Spleen (tissue), 11 donors: ENCODE measurements at regions not wholly inside any gene's neighbourhood (a gene's known extent, or its start where the extent isn't known, plus 50 kb on each side); places are given as distances from the start of the nearest gene placed in this dataset.

Experiments used
- DNase-seq: peaks from one replicate; pipeline ENCODE4 v3.0.0-alpha.2; 2020
- H3K27ac ChIP-seq, 8 donors: fragments of 200-600 bp; sonication (generic) in 7 of 8; 1 replicate in 4 of 8; 2 replicates in 4 of 8; pipeline versions ENCODE4 v1.5.0 to v1.8.0; 2016 to 2021; ENCODE audit warnings: inconsistent platforms in 4 of 8, mild to moderate bottlenecking in 4 of 8, moderate library complexity in 1 of 8
- H3K27me3 ChIP-seq, 7 donors: fragments of 200-600 bp; sonication (generic) in 6 of 7; replicated peaks in 1 of 7; 1 replicate in 4 of 7; 2 replicates in 3 of 7; pipeline versions ENCODE4 v1.5.0 to v1.8.0; 2016 to 2021; ENCODE audit warnings: inconsistent platforms in 3 of 7, mild to moderate bottlenecking in 1 of 7
- H3K36me3 ChIP-seq, 6 donors: fragments of 200-600 bp; sonication (generic) in 5 of 6; 1 replicate in 4 of 6; 2 replicates in 2 of 6; pipeline versions ENCODE4 v1.5.0 to v1.8.0; 2016 to 2021; ENCODE audit warnings: inconsistent platforms in 2 of 6
- H3K4me1 ChIP-seq, 6 donors: fragments of 200-600 bp; sonication (generic) in 5 of 6; 1 replicate in 3 of 6; 2 replicates in 3 of 6; pipeline versions ENCODE4 v1.5.0 to v1.8.0; 2016 to 2021; ENCODE audit warnings: inconsistent platforms in 3 of 6
- H3K4me3 ChIP-seq, 8 donors: fragments of 200-600 bp; sonication (generic) in 7 of 8; 1 replicate in 4 of 8; 2 replicates in 4 of 8; pipeline versions ENCODE4 v1.5.0 to v1.8.0; 2016 to 2021; ENCODE audit warnings: inconsistent platforms in 4 of 8, mild to moderate bottlenecking in 4 of 8, moderate library complexity in 2 of 8
- H3K9me3 ChIP-seq, 8 donors: fragments of 200-600 bp; sonication (generic) in 7 of 8; 1 replicate in 4 of 8; 2 replicates in 4 of 8; pipeline versions ENCODE4 v1.5.0 to v1.8.0; 2016 to 2021; ENCODE audit warnings: inconsistent platforms in 4 of 8
- POLR2A ChIP-seq, 3 donors: fragments of 450-650 bp; IDR thresholded peaks; one replicate each; pipeline ENCODE4 v1.5.1; 2017; ENCODE audit warnings: antibody characterized with exemption in 3 of 3, mild to moderate bottlenecking in 1 of 3
- POLR2AphosphoS5 ChIP-seq, 3 donors: sonication (generic); formaldehyde crosslinking; IDR thresholded peaks; one replicate each; pipeline ENCODE4 v1.5.1; 2017; ENCODE audit warnings: antibody characterized with exemption in 3 of 3
- WGBS, 5 donors: extraction: QIAGEN DNeasy Blood & Tissue Kit in 3 of 5; methylation state at CpG; one replicate each; pipeline versions ENCODE4 v1.1.5 to v1.1.7; 2013 to 2018; 5-methylcytosine and 5-hydroxymethylcytosine counted together
- intact Hi-C: fragments of 100-400 bp; cut with DNase I; formaldehyde crosslinking; loops from one replicate; pipeline ENCODE4 v1.15.0; 2023; ENCODE audit warnings: low total_unique reads
- TF ChIP-seq, protein P1 (sequence below), 11 experiments: fragments of 200-600 bp in 7 of 11; fragments of 450-650 bp in 4 of 11; sonication (generic) in 4 of 11; IDR thresholded peaks in 8 of 11; conservative IDR thresholded peaks in 3 of 11; 1 replicate in 7 of 11; 2 replicates in 4 of 11; pipeline versions ENCODE4 v1.4.0 to v1.8.0; 2016 to 2021; ENCODE audit warnings: antibody characterized with exemption in 11 of 11, inconsistent platforms in 4 of 11, mild to moderate bottlenecking in 1 of 11
- donor health status: healthy with polysubstance abuse.
- donor health status: DM: no; HTN: no; CAD: no; lungs with moderate emphysema.
- donor health status: DM: no; HTN: no; CAD: no.
- donor health status: Bipolar disorder and iron deficiency.
- donor health status: healthy.
- donor health status: DM: no; HTN: no; CAD: no.
- donor health status: DM: yes; HTN: yes; CAD: no.

DNA sequence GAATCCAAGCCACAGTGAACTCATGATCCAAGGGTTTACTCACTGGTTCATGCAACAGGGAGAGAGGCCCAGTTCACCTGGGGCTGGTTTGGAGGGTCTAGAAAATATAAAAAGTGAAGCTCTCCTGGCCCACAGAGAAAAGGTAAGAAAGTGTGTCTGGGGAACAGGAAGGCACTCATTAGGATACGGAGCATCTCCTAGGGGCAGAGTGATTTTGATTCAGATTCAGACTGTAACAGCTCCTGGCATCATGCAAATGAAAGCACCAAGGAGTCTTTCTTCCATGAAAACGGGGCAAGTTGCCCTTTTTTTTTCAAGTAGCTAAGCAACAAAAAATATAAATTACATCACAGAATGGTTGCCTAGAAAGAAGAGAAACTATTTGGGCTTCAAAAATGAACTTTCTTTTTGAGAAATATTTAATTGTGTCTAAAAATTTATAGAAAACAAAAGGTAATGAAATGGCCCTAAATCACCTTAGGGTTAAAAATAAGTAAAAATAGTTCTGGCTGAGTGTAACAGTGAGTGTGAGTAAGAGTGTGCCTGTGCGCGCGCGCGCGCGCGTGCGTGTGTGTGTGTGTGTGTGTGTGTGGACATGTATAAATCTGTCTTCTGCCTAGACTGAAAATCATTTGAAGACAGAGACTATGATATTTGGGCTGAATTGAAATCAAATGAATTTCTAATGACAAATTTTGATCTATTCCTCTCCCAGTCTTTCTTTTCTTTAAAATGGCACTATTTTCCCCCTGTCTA is 177.8 kb upstream of the ZNF462 start:
- DNase-seq = no peak
- WGBS, 5 donors = 69 to 84% (median 79%) methylated on average over 11 of the region's 11 CpGs
- Histone ChIP-seq H3K4me3 (no peak overlapping the region), H3K36me3 (no peaks in the 10 kb centered on the region), H3K27ac (no peak overlapping the region), H3K4me1 (no peaks in the 10 kb centered on the region), H3K27me3 (no peaks in the 10 kb centered on the region), H3K9me3 (peaks cover 0 to 4% (median 0%) of the 10 kb centered on the region in 8 donors)
- intact Hi-C loops = no loop called here
- TF ChIP-seq POLR2A (IDR thresholded peaks at IDR 0.05) (no peak), POLR2AphosphoS5 (IDR thresholded peaks at IDR 0.05) (no peak)
- TF ChIP-seq, protein P1, sequence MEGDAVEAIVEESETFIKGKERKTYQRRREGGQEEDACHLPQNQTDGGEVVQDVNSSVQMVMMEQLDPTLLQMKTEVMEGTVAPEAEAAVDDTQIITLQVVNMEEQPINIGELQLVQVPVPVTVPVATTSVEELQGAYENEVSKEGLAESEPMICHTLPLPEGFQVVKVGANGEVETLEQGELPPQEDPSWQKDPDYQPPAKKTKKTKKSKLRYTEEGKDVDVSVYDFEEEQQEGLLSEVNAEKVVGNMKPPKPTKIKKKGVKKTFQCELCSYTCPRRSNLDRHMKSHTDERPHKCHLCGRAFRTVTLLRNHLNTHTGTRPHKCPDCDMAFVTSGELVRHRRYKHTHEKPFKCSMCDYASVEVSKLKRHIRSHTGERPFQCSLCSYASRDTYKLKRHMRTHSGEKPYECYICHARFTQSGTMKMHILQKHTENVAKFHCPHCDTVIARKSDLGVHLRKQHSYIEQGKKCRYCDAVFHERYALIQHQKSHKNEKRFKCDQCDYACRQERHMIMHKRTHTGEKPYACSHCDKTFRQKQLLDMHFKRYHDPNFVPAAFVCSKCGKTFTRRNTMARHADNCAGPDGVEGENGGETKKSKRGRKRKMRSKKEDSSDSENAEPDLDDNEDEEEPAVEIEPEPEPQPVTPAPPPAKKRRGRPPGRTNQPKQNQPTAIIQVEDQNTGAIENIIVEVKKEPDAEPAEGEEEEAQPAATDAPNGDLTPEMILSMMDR (IDR thresholded peaks at IDR 0.05 in 8 of 11, conservative IDR thresholded peaks at IDR 0.05 in 3 of 11) = no peak

DNA sequence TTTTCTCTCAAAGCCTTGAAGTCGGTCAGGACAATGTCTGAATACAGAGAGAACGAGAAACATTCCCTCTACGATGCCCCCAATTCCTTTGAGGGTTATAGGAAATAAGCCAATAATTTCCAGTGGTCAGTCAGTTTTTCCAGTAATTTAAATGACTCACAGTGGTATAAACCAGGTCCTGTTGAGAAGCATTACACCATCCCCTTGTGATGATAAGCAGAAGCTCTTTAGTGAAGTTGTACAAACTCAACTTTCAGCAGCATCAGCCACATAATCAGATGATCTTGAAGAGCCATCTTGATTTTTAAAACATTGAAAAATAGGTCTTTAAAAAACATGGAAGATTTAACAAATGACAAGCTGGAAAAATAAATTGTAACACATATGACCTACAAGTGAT is 173.9 kb upstream of the ZNF462 start:
- Histone ChIP-seq H3K27me3 (no peaks in the 10 kb centered on the region), H3K4me3 (no peak overlapping the region), H3K9me3 (no peaks in the 10 kb centered on the region), H3K36me3 (no peaks in the 10 kb centered on the region), H3K27ac (no peak overlapping the region), H3K4me1 (no peaks in the 10 kb centered on the region)
- 76 to 92% (median 88%) methylated on average over 3 of the region's 3 CpGs for WGBS, 5 donors
- TF ChIP-seq, protein P1 (IDR thresholded peaks at IDR 0.05 in 8 of 11, conservative IDR thresholded peaks at IDR 0.05 in 3 of 11) = no peak
- no peak for TF ChIP-seq POLR2AphosphoS5 (IDR thresholded peaks at IDR 0.05)
- TF ChIP-seq POLR2A (IDR thresholded peaks at IDR 0.05) = no peak
- no peak for DNase-seq
- intact Hi-C loops = no loop called here

DNA sequence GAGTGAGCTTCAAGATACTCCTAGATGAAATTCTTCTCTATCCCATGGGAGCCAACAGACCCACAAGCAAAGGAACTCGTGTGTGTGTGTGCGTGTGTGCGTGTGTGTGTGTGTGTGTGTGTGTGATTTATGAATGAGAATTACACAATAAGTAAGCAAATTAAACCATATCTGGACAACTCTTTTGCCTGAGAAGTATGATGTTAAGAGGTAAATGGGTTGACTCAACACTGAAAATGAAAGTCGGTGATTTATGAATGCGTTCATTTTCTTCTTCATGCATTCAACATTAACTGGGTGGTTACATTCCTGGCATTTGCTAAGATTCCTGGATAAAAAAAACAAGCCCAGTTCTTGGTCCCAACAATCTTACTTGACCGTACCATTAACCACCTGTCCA is 171.3 kb upstream of the ZNF462 start:
- Histone ChIP-seq H3K4me3 (no peak overlapping the region), H3K36me3 (no peaks in the 10 kb centered on the region), H3K27ac (no peak overlapping the region), H3K27me3 (no peaks in the 10 kb centered on the region), H3K9me3 (no peaks in the 10 kb centered on the region), H3K4me1 (no peaks in the 10 kb centered on the region)
- WGBS, 5 donors = 73 to 90% (median 74%) methylated on average over 6 of the region's 6 CpGs
- intact Hi-C loops = no loop called here
- no peak for DNase-seq
- TF ChIP-seq, protein P1 (IDR thresholded peaks at IDR 0.05 in 8 of 11, conservative IDR thresholded peaks at IDR 0.05 in 3 of 11) = no peak
- TF ChIP-seq POLR2A (IDR thresholded peaks at IDR 0.05) = no peak
- TF ChIP-seq POLR2AphosphoS5 (IDR thresholded peaks at IDR 0.05) = no peak

DNA sequence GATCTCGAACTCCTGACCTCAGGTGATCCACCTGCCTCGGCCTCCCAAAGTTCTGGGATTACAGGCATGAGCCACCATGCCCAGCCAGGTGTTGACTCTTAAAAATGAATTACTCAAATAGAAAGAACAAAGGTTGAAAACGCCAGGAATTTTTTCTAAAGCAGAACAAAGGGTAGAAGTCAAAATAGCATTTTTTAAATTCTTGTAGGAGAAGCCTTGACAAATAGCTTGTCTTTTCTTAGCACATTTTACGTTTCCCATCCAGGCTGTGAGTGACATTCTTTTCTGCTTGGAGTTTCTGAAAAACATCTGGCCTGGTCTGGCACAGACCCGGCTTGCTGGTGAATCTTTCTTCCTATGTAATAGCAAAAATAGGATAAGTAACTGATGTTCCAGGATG is 169.4 kb upstream of the ZNF462 start:
- Histone ChIP-seq H3K36me3 (no peaks in the 10 kb centered on the region), H3K4me1 (peaks cover 0 to 9% (median 0%) of the 10 kb centered on the region in 6 donors), H3K4me3 (no peak overlapping the region), H3K27me3 (no peaks in the 10 kb centered on the region), H3K9me3 (no peaks in the 10 kb centered on the region), H3K27ac (no peak overlapping the region)
- 67 to 78% (median 68%) methylated on average over 5 of the region's 5 CpGs for WGBS, 5 donors
- DNase-seq = no peak
- intact Hi-C loops = no loop called here
- TF ChIP-seq, protein P1 (IDR thresholded peaks at IDR 0.05 in 8 of 11, conservative IDR thresholded peaks at IDR 0.05 in 3 of 11) = no peak
- TF ChIP-seq POLR2AphosphoS5 (IDR thresholded peaks at IDR 0.05) = no peak
- no peak for TF ChIP-seq POLR2A (IDR thresholded peaks at IDR 0.05)
